H9 (cell line): ENCODE measurements at regions not wholly inside any gene's neighbourhood (a gene's known extent, or its start where the extent isn't known, plus 50 kb on each side); places are given as distances from the start of the nearest gene placed in this dataset.

ENCODE experiments used
- DNase-seq: peaks from one replicate; pipeline ENCODE4 v3.0.0-alpha.2; 2017
- H2AFZ ChIP-seq: one replicate; pipeline ENCODE4 v1.6.1; 2013; ENCODE audit warnings: mild to moderate bottlenecking, low read length, control low read depth, moderate library complexity
- H2AK5ac ChIP-seq: 2 replicates; pipeline ENCODE4 v1.6.1; 2013; ENCODE audit warnings: low read length, control low read depth, mixed read lengths; ENCODE audit not compliant: insufficient read length
- H2BK120ac ChIP-seq: one replicate; pipeline ENCODE4 v1.6.1; 2013; ENCODE audit warnings: low read depth, mild to moderate bottlenecking, low read length, control low read depth, inconsistent platforms; ENCODE audit not compliant: poor library complexity, severe bottlenecking
- H2BK12ac ChIP-seq: 2 replicates; pipeline ENCODE4 v1.6.1; 2013; ENCODE audit warnings: low read length, control low read depth, mixed read lengths, low read depth; ENCODE audit not compliant: insufficient read length
- H2BK15ac ChIP-seq: 2 replicates; pipeline ENCODE4 v1.6.1; 2013; ENCODE audit warnings: low read depth, low read length, control low read depth
- H2BK20ac ChIP-seq: one replicate; pipeline ENCODE4 v1.6.1; 2013; ENCODE audit warnings: low read depth, mild to moderate bottlenecking, low read length, control low read depth, inconsistent platforms; ENCODE audit not compliant: poor library complexity, severe bottlenecking
- H2BK5ac ChIP-seq: 2 replicates; pipeline ENCODE4 v1.6.1; 2013; ENCODE audit warnings: low read length, control low read depth, mixed read lengths; ENCODE audit not compliant: insufficient read length
- H3K14ac ChIP-seq: 2 replicates; pipeline ENCODE4 v1.6.1; 2013; ENCODE audit warnings: low read length, control low read depth; ENCODE audit not compliant: insufficient read depth
- H3K18ac ChIP-seq: 2 replicates; pipeline ENCODE4 v1.6.1; 2013; ENCODE audit warnings: low read depth, mild to moderate bottlenecking, mixed read lengths, low read length, control low read depth; ENCODE audit not compliant: insufficient read length
- H3K23ac ChIP-seq: 2 replicates; pipeline ENCODE4 v1.6.1; 2013; ENCODE audit warnings: low read length, control low read depth, mixed read lengths, low read depth; ENCODE audit not compliant: insufficient read length
- H3K23me2 ChIP-seq: 2 replicates; pipeline ENCODE4 v1.6.1; 2013; ENCODE audit warnings: low read depth, mild to moderate bottlenecking, mixed read lengths, low read length, control low read depth; ENCODE audit not compliant: insufficient read length, poor library complexity, severe bottlenecking
- H3K27ac ChIP-seq: 2 replicates; pipeline ENCODE4 v1.5.1; 2013; ENCODE audit warnings: low read length, control low read depth, mixed read lengths, low read depth; ENCODE audit not compliant: insufficient read length
- H3K27me3 ChIP-seq: 2 replicates; pipeline ENCODE4 v1.6.1; 2013; ENCODE audit warnings: low read length, control low read depth, inconsistent platforms; ENCODE audit not compliant: insufficient read depth
- H3K4ac ChIP-seq: 2 replicates; pipeline ENCODE4 v1.6.1; 2013; ENCODE audit warnings: low read depth, mild to moderate bottlenecking, control low read depth, inconsistent platforms, low read length, moderate library complexity
- H3K4me1 ChIP-seq: 2 replicates; pipeline ENCODE4 v1.6.1; 2013; ENCODE audit warnings: low read length, control low read depth, inconsistent platforms; ENCODE audit not compliant: insufficient read depth
- H3K4me2 ChIP-seq: 2 replicates; pipeline ENCODE4 v1.6.1; 2013; ENCODE audit warnings: low read length, control low read depth, mixed read lengths; ENCODE audit not compliant: insufficient read length, insufficient read depth
- H3K56ac ChIP-seq: 2 replicates; pipeline ENCODE4 v1.6.1; 2013; ENCODE audit warnings: low read depth, mild to moderate bottlenecking, mixed read lengths, low read length, control low read depth; ENCODE audit not compliant: insufficient read length
- H3K79me1 ChIP-seq: 2 replicates; pipeline ENCODE4 v1.6.1; 2013; ENCODE audit warnings: low read depth, mild to moderate bottlenecking, moderate library complexity, low read length, control low read depth, inconsistent platforms; ENCODE audit not compliant: insufficient read depth, poor library complexity, severe bottlenecking
- H3K79me2 ChIP-seq: 2 replicates; pipeline ENCODE4 v1.6.1; 2013; ENCODE audit warnings: low read length, control low read depth, inconsistent platforms; ENCODE audit not compliant: insufficient read depth
- H3K9ac ChIP-seq: 2 replicates; pipeline ENCODE4 v1.6.1; 2013; ENCODE audit warnings: low read length, control low read depth, mixed read lengths; ENCODE audit not compliant: insufficient read length; ENCODE audit errors: extremely low read depth
- H3K9me3 ChIP-seq: one replicate; pipeline ENCODE4 v1.6.1; 2013; ENCODE audit warnings: low read depth, low read length, inconsistent platforms; ENCODE audit not compliant: control insufficient read depth
- H3T11ph ChIP-seq: one replicate; pipeline ENCODE4 v1.6.1; 2013; ENCODE audit warnings: mild to moderate bottlenecking, low read length, control low read depth, inconsistent platforms
- H4K20me1 ChIP-seq: one replicate; pipeline ENCODE4 v1.6.1; 2013; ENCODE audit not compliant: control insufficient read depth, insufficient read length, insufficient read depth
- H4K5ac ChIP-seq: 2 replicates; pipeline ENCODE4 v1.6.1; 2013; ENCODE audit warnings: low read depth, mild to moderate bottlenecking, mixed read lengths, low read length, control low read depth; ENCODE audit not compliant: insufficient read length
- H4K8ac ChIP-seq: replicated peaks from 2 replicates; pipeline ENCODE4 v1.6.1; 2013; ENCODE audit warnings: low read length, control low read depth, mixed read lengths, low read depth; ENCODE audit not compliant: insufficient read length
- H4K91ac ChIP-seq: 2 replicates; pipeline ENCODE4 v1.6.1; 2013; ENCODE audit warnings: low read depth, mild to moderate bottlenecking, moderate library complexity, mixed read lengths, low read length, control low read depth; ENCODE audit not compliant: insufficient read length
- H3K27ac Mint-ChIP-seq, 3 experiments: 2 replicates in 2 of 3; 3 replicates in 1 of 3; pipeline ENCODE4 v1.8.0; 2020 to 2021; ENCODE audit warnings: mixed read lengths in 3 of 3, mild to moderate bottlenecking in 1 of 3, moderate library complexity in 1 of 3
- H3K27me3 Mint-ChIP-seq: 2 replicates; pipeline ENCODE4 v1.8.0; 2021; ENCODE audit warnings: low read depth, mild to moderate bottlenecking, moderate library complexity, mixed read lengths
- H3K36me3 Mint-ChIP-seq, 3 experiments: 2 replicates in 2 of 3; 3 replicates in 1 of 3; pipeline ENCODE4 v1.8.0; 2020 to 2021; ENCODE audit warnings: low read depth in 3 of 3, mixed read lengths in 3 of 3; ENCODE audit not compliant: insufficient read depth in 1 of 3
- H3K4me1 Mint-ChIP-seq, 2 experiments: 2 replicates each; pipeline ENCODE4 v1.8.0; 2020; ENCODE audit warnings: mixed read lengths in 2 of 2
- H3K4me3 Mint-ChIP-seq, 2 experiments: 2 replicates in 1 of 2; 3 replicates in 1 of 2; pipeline ENCODE4 v1.8.0; 2020 to 2021; ENCODE audit warnings: mild to moderate bottlenecking in 2 of 2, mixed read lengths in 2 of 2, moderate library complexity in 1 of 2
- H3K9me3 Mint-ChIP-seq, 2 experiments: 2 replicates in 1 of 2; 3 replicates in 1 of 2; pipeline ENCODE4 v1.8.0; 2020; ENCODE audit warnings: mild to moderate bottlenecking in 2 of 2, mixed read lengths in 2 of 2, moderate library complexity in 1 of 2
- WGBS: extraction: QIAGEN DNeasy Blood & Tissue Kit; methylation state at CpG from one replicate; pipeline ENCODE4 v1.1.7; 2013; ENCODE audit warnings: missing lambda C conversion rate, low lambda C conversion rate, mixed read lengths; ENCODE audit not compliant: insufficient read length; ENCODE audit errors: extremely low coverage; 5-methylcytosine and 5-hydroxymethylcytosine counted together
- TF ChIP-seq, protein P1 (sequence below): fragments of 200-600 bp; sonication (generic); conservative IDR thresholded peaks from 3 replicates; pipeline ENCODE4 v1.8.0; 2021; ENCODE audit warnings: antibody characterized with exemption, mild to moderate bottlenecking

DNA sequence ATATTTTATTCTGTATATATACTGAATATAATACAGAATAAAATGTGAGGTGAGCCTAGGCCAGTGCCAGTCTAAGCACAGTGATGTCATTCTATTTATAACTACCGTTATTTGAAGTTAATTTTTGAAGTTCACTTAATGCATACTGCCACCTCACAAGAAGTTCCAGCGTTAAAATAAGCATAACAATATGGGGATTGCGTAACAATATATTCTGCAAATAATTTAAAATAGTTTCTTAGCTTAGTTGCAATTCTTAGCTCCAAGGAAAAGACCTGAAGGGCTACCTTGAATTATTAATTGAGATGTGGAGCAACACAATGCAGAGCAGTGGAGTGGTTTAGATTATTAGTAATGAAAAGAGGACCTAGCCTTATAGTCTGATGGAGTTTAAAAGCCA, 390.5 kb upstream of the ROBO1 start:
- Histone ChIP-seq H2AK5ac (no peak overlapping the region), H4K8ac (no peak overlapping the region), H3K9ac (no peak overlapping the region), H3K4ac (no peak overlapping the region), H3K23me2 (no peaks in the 10 kb centered on the region), H4K91ac (no peak overlapping the region), H2BK120ac (no peak overlapping the region), H3K27ac (no peak overlapping the region), H2AFZ (no peak overlapping the region), H3K4me1 (no peaks in the 10 kb centered on the region), H2BK5ac (no peak overlapping the region), H4K20me1 (no peaks in the 10 kb centered on the region), H4K5ac (no peak overlapping the region), H3K14ac (no peak overlapping the region), H2BK20ac (no peak overlapping the region), H2BK15ac (no peak overlapping the region), H3T11ph (no peak overlapping the region), H3K4me2 (no peak overlapping the region), H3K79me1 (no peaks in the 10 kb centered on the region), H3K23ac (no peak overlapping the region), H3K9me3 (no peaks in the 10 kb centered on the region), H3K27me3 (no peaks in the 10 kb centered on the region), H2BK12ac (no peak overlapping the region), H3K79me2 (no peaks in the 10 kb centered on the region), H3K18ac (no peak overlapping the region), H3K56ac (no peak overlapping the region)
- Mint-ChIP-seq H3K4me3 (no peak overlapping the region), H3K9me3 (no peaks in the 10 kb centered on the region), H3K4me1 (no peaks in the 10 kb centered on the region), H3K36me3 (no peaks in the 10 kb centered on the region), H3K27ac (no peak overlapping the region), H3K27me3 (no peaks in the 10 kb centered on the region)
- TF ChIP-seq, protein P1, sequence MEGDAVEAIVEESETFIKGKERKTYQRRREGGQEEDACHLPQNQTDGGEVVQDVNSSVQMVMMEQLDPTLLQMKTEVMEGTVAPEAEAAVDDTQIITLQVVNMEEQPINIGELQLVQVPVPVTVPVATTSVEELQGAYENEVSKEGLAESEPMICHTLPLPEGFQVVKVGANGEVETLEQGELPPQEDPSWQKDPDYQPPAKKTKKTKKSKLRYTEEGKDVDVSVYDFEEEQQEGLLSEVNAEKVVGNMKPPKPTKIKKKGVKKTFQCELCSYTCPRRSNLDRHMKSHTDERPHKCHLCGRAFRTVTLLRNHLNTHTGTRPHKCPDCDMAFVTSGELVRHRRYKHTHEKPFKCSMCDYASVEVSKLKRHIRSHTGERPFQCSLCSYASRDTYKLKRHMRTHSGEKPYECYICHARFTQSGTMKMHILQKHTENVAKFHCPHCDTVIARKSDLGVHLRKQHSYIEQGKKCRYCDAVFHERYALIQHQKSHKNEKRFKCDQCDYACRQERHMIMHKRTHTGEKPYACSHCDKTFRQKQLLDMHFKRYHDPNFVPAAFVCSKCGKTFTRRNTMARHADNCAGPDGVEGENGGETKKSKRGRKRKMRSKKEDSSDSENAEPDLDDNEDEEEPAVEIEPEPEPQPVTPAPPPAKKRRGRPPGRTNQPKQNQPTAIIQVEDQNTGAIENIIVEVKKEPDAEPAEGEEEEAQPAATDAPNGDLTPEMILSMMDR, result no peak
- DNase-seq, result no peak
- WGBS, result no CpG with 5 or more reads among the region's 3 CpGs
